GM12878 (cell line): ENCODE measurements at regions not wholly inside any gene's neighbourhood (a gene's known extent, or its start where the extent isn't known, plus 50 kb on each side); places are given as distances from the start of the nearest gene placed in this dataset.

Experiments
- CHD2 ChIP-seq: IDR thresholded peaks from 2 replicates; pipeline ENCODE4 v1.6.1; 2011; ENCODE audit warnings: low read depth, low read length, improper control_type of control experiment, borderline replicate concordance
- CTCF ChIP-seq, 3 experiments: IDR thresholded peaks in 2 of 3; conservative IDR thresholded peaks in 1 of 3; 2 replicates each; pipeline ENCODE4 v1.5.1; 2011; ENCODE audit warnings: low read depth in 3 of 3, low read length in 3 of 3, mild to moderate bottlenecking in 3 of 3, control low read depth in 2 of 3, moderate library complexity in 2 of 3, inconsistent platforms in 1 of 3, mixed read lengths in 1 of 3; ENCODE audit not compliant: control insufficient read depth in 2 of 3, insufficient read depth in 1 of 3; ENCODE audit errors: extremely low read depth in 1 of 3
- FOS ChIP-seq: IDR thresholded peaks from 3 replicates; pipeline ENCODE4 v1.6.1; 2011; ENCODE audit warnings: borderline replicate concordance; ENCODE audit not compliant: insufficient read length; ENCODE audit errors: extremely low read depth
- MXI1 ChIP-seq: fragments of 150-350 bp; IDR thresholded peaks from 2 replicates; pipeline ENCODE4 v1.6.1; 2011; ENCODE audit warnings: low read depth, mild to moderate bottlenecking, inconsistent platforms, low read length, improper control_type of control experiment
- NFYB ChIP-seq: IDR thresholded peaks from 2 replicates; pipeline ENCODE4 v1.6.1; 2011; ENCODE audit warnings: low read depth, mild to moderate bottlenecking, low read length, improper control_type of control experiment, moderate library complexity; ENCODE audit not compliant: insufficient read depth
- POLR2A ChIP-seq: IDR thresholded peaks from 2 replicates; pipeline ENCODE4 v1.6.1; 2011; ENCODE audit warnings: low read depth, mild to moderate bottlenecking, low read length
- SIN3A ChIP-seq: IDR thresholded peaks from 2 replicates; pipeline ENCODE4 v1.6.1; 2012; ENCODE audit warnings: low read depth, low read length, improper control_type of control experiment
- SKIL ChIP-seq: fragments of 450-650 bp; IDR thresholded peaks from 2 replicates; pipeline ENCODE4 v1.6.1; 2017; ENCODE audit warnings: mild to moderate bottlenecking, low read depth, inconsistent platforms; ENCODE audit not compliant: poor library complexity, severe bottlenecking
- SMAD5 ChIP-seq: IDR thresholded peaks from 2 replicates; pipeline ENCODE4 v1.6.1; 2016; ENCODE audit warnings: antibody characterized with exemption, low read depth
- TCF12 ChIP-seq: IDR thresholded peaks from 2 replicates; pipeline ENCODE4 v1.6.1; 2011; ENCODE audit warnings: low read depth, mild to moderate bottlenecking, low read length
- ZNF207 ChIP-seq: fragments of 450-650 bp; IDR thresholded peaks from 2 replicates; pipeline ENCODE4 v1.6.1; 2014; ENCODE audit warnings: antibody characterized with exemption, mild to moderate bottlenecking, borderline replicate concordance

GRCh38 chr3:166580561-166580960, 743.3 kb upstream of the BCHE start:
- TF ChIP-seq POLR2A: no peak
- TF ChIP-seq FOS: no peak
- TF ChIP-seq SIN3A: no peak
- TF ChIP-seq TCF12: no peak
- TF ChIP-seq CTCF (IDR thresholded peaks at IDR 0.05 in 2 of 3, conservative IDR thresholded peaks at IDR 0.05 in 1 of 3; ENCODE audit: control insufficient read depth in 2 of 3, extremely low read depth in 1 of 3, insufficient read depth in 1 of 3, low read depth in 3 of 3, low read length in 3 of 3): no peak
- no peak for TF ChIP-seq SMAD5
- no peak for TF ChIP-seq CHD2
- no peak for TF ChIP-seq ZNF207
- TF ChIP-seq MXI1: no peak
- no peak for TF ChIP-seq NFYB
- TF ChIP-seq SKIL: no peak
